Suprapubic skin (tissue), 3 donors: ENCODE measurements at regions not wholly inside any gene's neighbourhood (a gene's known extent, or its start where the extent isn't known, plus 50 kb on each side); places are given as distances from the start of the nearest gene placed in this dataset.

ENCODE experiments used
- CTCF ChIP-seq, 2 donors: fragments of 200-600 bp in 1 of 2; fragments of 450-650 bp in 1 of 2; sonication (generic) in 1 of 2; IDR thresholded peaks; one replicate each; pipeline ENCODE4 v1.5.1; 2016 to 2019; ENCODE audit warnings: antibody characterized with exemption in 2 of 2, mild to moderate bottlenecking in 1 of 2, moderate library complexity in 1 of 2
- EP300 ChIP-seq: sonication (generic); formaldehyde crosslinking; IDR thresholded peaks from one replicate; pipeline ENCODE4 v1.6.1; 2017; ENCODE audit warnings: antibody characterized with exemption

GRCh38 chr12:114812858-114813761 is 129.1 kb upstream of the TBX3 start:
- TF ChIP-seq CTCF (IDR thresholded peaks at IDR 0.05) (no peak), EP300 (no peak)
